B cell (primary cell): ENCODE measurements at regions not wholly inside any gene's neighbourhood (a gene's known extent, or its start where the extent isn't known, plus 50 kb on each side); places are given as distances from the start of the nearest gene placed in this dataset.

Experiments
- ATAC-seq: fragments of 200-7000 bp; cut with Tn5 transposase; one replicate; pipeline ENCODE4 v1.10.0; 2021; ENCODE audit warnings: low read depth, mild to moderate bottlenecking, moderate number of reproducible peaks, moderate library complexity
- CTCF ChIA-PET: fragments of 350-600 bp; sonication (Branson Sonifier 250); formaldehyde crosslinking; loops from one replicate; lab custom pipeline; 2021; ENCODE audit warnings: antibody characterized with exemption, inconsistent platforms; lab: Charles Lee
- POLR2A ChIA-PET: fragments of 350-600 bp; sonication (Branson Sonifier 250); formaldehyde crosslinking; loops from one replicate; lab custom pipeline; 2021; ENCODE audit warnings: antibody characterized with exemption; lab: Charles Lee
- DNase-seq: peaks from one replicate; pipeline ENCODE4 v3.0.0; 2013
- H2AFZ ChIP-seq: 2 replicates; pipeline ENCODE4 v1.6.1; 2012; ENCODE audit warnings: mild to moderate bottlenecking, low read depth, low read length; ENCODE audit not compliant: insufficient read depth, poor library complexity, severe bottlenecking
- H3K27ac ChIP-seq, 2 donors: 1 replicate in 1 of 2; 2 replicates in 1 of 2; pipeline ENCODE4 v1.5.1; 2012 to 2013; ENCODE audit warnings: low read length in 2 of 2, mild to moderate bottlenecking in 2 of 2, moderate library complexity in 1 of 2
- H3K27me3 ChIP-seq, 4 experiments: fragments of 200-600 bp in 1 of 4; sonication (generic) in 1 of 4; replicated peaks in 1 of 4; 1 replicate in 2 of 4; 2 replicates in 2 of 4; pipeline versions ENCODE4 v1.6.1 to v1.7.0; 2013 to 2016; ENCODE audit warnings: low read length in 3 of 4, mild to moderate bottlenecking in 2 of 4, mixed read lengths in 1 of 4, moderate library complexity in 1 of 4; ENCODE audit not compliant: insufficient read depth in 4 of 4, control insufficient read depth in 3 of 4; ENCODE audit errors: control extremely low read depth in 1 of 4
- H3K36me3 ChIP-seq, 2 experiments: replicated peaks in 1 of 2; 1 replicate in 1 of 2; 2 replicates in 1 of 2; pipeline versions ENCODE4 v1.6.1 to v1.7.1; 2013; ENCODE audit warnings: low read length in 1 of 2; ENCODE audit not compliant: insufficient read depth in 2 of 2, control insufficient read depth in 1 of 2; ENCODE audit errors: control extremely low read depth in 1 of 2, extremely low read depth in 1 of 2
- H3K4me1 ChIP-seq, 2 donors: fragments of 200-600 bp in 1 of 2; sonication (generic) in 1 of 2; 1 replicate in 1 of 2; 2 replicates in 1 of 2; pipeline versions ENCODE4 v1.5.1 to v1.6.1; 2013 to 2017; ENCODE audit warnings: low read length in 2 of 2; ENCODE audit not compliant: control insufficient read depth in 2 of 2, insufficient read depth in 2 of 2
- H3K4me2 ChIP-seq: replicated peaks from 2 replicates; pipeline ENCODE3; 2012; ENCODE audit warnings: mild to moderate bottlenecking, low read depth, low read length; ENCODE audit not compliant: poor library complexity, severe bottlenecking
- H3K4me3 ChIP-seq, 5 experiments: fragments of 200-600 bp in 1 of 5; sonication (generic) in 1 of 5; 1 replicate in 3 of 5; 2 replicates in 2 of 5; pipeline versions ENCODE4 v1.5.1 to v1.7.0; 2011 to 2016; ENCODE audit warnings: low read length in 4 of 5, mild to moderate bottlenecking in 4 of 5, low read depth in 2 of 5, control low read depth in 1 of 5, moderate library complexity in 1 of 5; ENCODE audit not compliant: insufficient read depth in 1 of 5; ENCODE audit errors: control extremely low read depth in 1 of 5, extremely low read depth in 1 of 5
- H3K79me2 ChIP-seq: fragments of 200-600 bp; sonication (generic); one replicate; pipeline ENCODE4 v1.6.0; 2016; ENCODE audit warnings: low read length; ENCODE audit not compliant: control insufficient read depth, insufficient read depth
- H3K9ac ChIP-seq: fragments of 200-600 bp; sonication (generic); 2 replicates; pipeline ENCODE4 v1.6.1; 2017; ENCODE audit warnings: mild to moderate bottlenecking, low read length, moderate library complexity
- H3K9me3 ChIP-seq, 3 donors: one replicate each; pipeline versions ENCODE4 v1.6.1 to v1.7.1; 2013; ENCODE audit warnings: low read length in 2 of 3; ENCODE audit not compliant: control insufficient read depth in 2 of 3, insufficient read depth in 1 of 3; ENCODE audit errors: control extremely low read depth in 1 of 3
- H4K20me1 ChIP-seq: 2 replicates; pipeline ENCODE4 v1.6.0; 2012; ENCODE audit warnings: mild to moderate bottlenecking, low read length; ENCODE audit not compliant: insufficient read depth, control insufficient read depth, poor library complexity, severe bottlenecking
- H3K27ac Mint-ChIP-seq: one replicate; pipeline ENCODE4 v1.8.0; 2021; ENCODE audit warnings: mixed read lengths
- H3K27me3 Mint-ChIP-seq: one replicate; pipeline ENCODE4 v1.8.0; 2021; ENCODE audit warnings: mixed read lengths
- H3K4me1 Mint-ChIP-seq: one replicate; pipeline ENCODE4 v1.8.0; 2021; ENCODE audit warnings: mixed read lengths
- H3K4me3 Mint-ChIP-seq: one replicate; pipeline ENCODE4 v1.8.0; 2021; ENCODE audit warnings: mixed read lengths
- H3K9me3 Mint-ChIP-seq: one replicate; pipeline ENCODE4 v1.8.0; 2022; ENCODE audit warnings: mixed read lengths; ENCODE audit not compliant: insufficient read depth
- EZH2 ChIP-seq: IDR thresholded peaks from 2 replicates; pipeline ENCODE4 v1.6.1; 2012; ENCODE audit warnings: borderline replicate concordance, low read depth, mild to moderate bottlenecking, moderate library complexity, low read length; ENCODE audit not compliant: insufficient read depth, poor library complexity, severe bottlenecking
- WGBS: methylation state at CpG from one replicate; pipeline ENCODE4 v1.1.5; 2013; ENCODE audit warnings: missing lambda C conversion rate; ENCODE audit not compliant: insufficient coverage; 5-methylcytosine and 5-hydroxymethylcytosine counted together
- intact Hi-C: fragments of 100-400 bp; cut with micrococcal nuclease; formaldehyde crosslinking; loops from one replicate; pipeline ENCODE4 v1.10.0; 2022
- TF ChIP-seq, protein P1 (sequence below): fragments of 200-600 bp; IDR thresholded peaks from one replicate; pipeline ENCODE4 v1.8.0; 2022; ENCODE audit warnings: antibody characterized with exemption, mild to moderate bottlenecking

DNA sequence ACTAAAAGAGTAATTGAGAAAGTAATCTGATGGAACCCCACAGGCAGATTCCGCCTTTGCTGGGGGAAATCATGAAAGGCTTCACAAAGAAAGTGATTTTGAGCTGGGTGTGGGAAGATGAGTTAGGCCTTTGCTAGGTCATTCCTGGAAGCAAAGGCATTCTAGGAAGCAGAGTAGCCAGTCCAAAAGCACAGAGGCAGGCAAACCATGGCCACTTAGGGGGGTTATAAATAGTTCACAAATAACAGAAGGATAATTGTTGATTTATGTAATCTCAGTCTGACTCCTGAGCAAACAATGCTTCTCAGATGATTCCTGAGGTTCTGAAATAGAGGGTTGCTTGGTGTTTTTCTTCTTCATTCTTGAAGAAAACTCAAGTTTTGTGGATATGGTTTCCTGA, 576.3 kb downstream of the NTRK3 start:
- Mint-ChIP-seq H3K4me1 (peaks cover 2% of the 10 kb centered on the region), H3K27ac (no peak overlapping the region), H3K27me3 (no peaks in the 10 kb centered on the region), H3K4me3 (no peak overlapping the region), H3K9me3 (peaks cover 4% of the 10 kb centered on the region)
- Histone ChIP-seq H3K9ac (no peak overlapping the region), H3K79me2 (no peaks in the 10 kb centered on the region), H3K27me3 (no peaks in the 10 kb centered on the region), H3K4me3 (no peak overlapping the region), H3K36me3 (no peaks in the 10 kb centered on the region), H3K27ac (no peak overlapping the region), H3K4me2 (no peak overlapping the region), H2AFZ (no peak overlapping the region), H3K4me1 (no peaks in the 10 kb centered on the region), H4K20me1 (no peaks in the 10 kb centered on the region), H3K9me3 (peaks cover 0 to 5% (median 0%) of the 10 kb centered on the region in 3 donors)
- WGBS = 100% methylated on average over 1 of the region's 1 CpG
- CTCF ChIA-PET = no interaction called here
- no peak for DNase-seq
- TF ChIP-seq, protein P1, sequence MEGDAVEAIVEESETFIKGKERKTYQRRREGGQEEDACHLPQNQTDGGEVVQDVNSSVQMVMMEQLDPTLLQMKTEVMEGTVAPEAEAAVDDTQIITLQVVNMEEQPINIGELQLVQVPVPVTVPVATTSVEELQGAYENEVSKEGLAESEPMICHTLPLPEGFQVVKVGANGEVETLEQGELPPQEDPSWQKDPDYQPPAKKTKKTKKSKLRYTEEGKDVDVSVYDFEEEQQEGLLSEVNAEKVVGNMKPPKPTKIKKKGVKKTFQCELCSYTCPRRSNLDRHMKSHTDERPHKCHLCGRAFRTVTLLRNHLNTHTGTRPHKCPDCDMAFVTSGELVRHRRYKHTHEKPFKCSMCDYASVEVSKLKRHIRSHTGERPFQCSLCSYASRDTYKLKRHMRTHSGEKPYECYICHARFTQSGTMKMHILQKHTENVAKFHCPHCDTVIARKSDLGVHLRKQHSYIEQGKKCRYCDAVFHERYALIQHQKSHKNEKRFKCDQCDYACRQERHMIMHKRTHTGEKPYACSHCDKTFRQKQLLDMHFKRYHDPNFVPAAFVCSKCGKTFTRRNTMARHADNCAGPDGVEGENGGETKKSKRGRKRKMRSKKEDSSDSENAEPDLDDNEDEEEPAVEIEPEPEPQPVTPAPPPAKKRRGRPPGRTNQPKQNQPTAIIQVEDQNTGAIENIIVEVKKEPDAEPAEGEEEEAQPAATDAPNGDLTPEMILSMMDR = no peak
- TF ChIP-seq EZH2 = no peak
- POLR2A ChIA-PET = no interaction called here
- no peak for ATAC-seq
- intact Hi-C loops = no loop called here

DNA sequence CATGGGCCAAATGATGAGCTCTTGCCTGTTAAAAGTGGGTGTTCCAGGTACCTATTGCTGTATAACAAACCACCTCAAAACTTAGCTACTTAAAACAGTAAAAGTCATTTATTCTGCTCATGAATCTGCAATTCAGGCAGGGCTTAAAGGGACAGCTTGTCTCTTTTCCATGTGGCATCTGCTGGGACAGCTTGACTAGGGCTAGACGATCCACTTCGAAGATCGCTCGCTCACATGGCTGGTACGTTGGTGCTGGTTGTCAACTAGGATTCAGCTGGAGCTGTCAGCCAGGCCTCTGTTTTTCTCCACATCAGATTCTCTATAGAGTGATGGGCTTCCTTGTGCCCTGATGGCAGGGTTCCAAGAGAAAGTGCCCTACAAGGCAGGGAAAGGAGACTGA, 581.3 kb downstream of the NTRK3 start:
- ATAC-seq = no peak
- H3K4me1 Mint-ChIP-seq = no peaks in the 10 kb centered on the region
- TF ChIP-seq EZH2 = no peak
- TF ChIP-seq, protein P1 = no peak
- ChIA-PET POLR2A (no interaction called here), CTCF (no interaction called here)
- Histone ChIP-seq H3K4me3 (no peak overlapping the region), H3K27me3 (no peaks in the 10 kb centered on the region), H3K9me3 (peaks cover 0 to 4% (median 0%) of the 10 kb centered on the region in 3 donors), H3K36me3 (no peaks in the 10 kb centered on the region), H3K27ac (no peak overlapping the region), H4K20me1 (no peaks in the 10 kb centered on the region), H3K4me2 (no peak overlapping the region), H3K9ac (no peak overlapping the region), H2AFZ (no peak overlapping the region), H3K4me1 (no peaks in the 10 kb centered on the region), H3K79me2 (no peaks in the 10 kb centered on the region)
- no peak overlapping the region for H3K27ac Mint-ChIP-seq
- H3K9me3 Mint-ChIP-seq = peaks cover 2% of the 10 kb centered on the region
- H3K27me3 Mint-ChIP-seq = no peaks in the 10 kb centered on the region
- intact Hi-C loops = no loop called here
- WGBS = 97% methylated on average over 4 of the region's 5 CpGs
- DNase-seq = no peak
- no peak overlapping the region for H3K4me3 Mint-ChIP-seq
